Liver (tissue), 8 donors: ENCODE measurements at regions not wholly inside any gene's neighbourhood (a gene's known extent, or its start where the extent isn't known, plus 50 kb on each side); places are given as distances from the start of the nearest gene placed in this dataset.

Experiments used
- DNase-seq: peaks from one replicate; pipeline ENCODE4 v3.0.0-alpha.2; 2017; ENCODE audit warnings: low spot score
- H3K27ac ChIP-seq, 2 donors: one replicate each; pipeline ENCODE4 v1.7.0; 2013; ENCODE audit warnings: inconsistent platforms in 2 of 2, low read length in 2 of 2, control low read depth in 1 of 2, low read depth in 1 of 2, mild to moderate bottlenecking in 1 of 2
- H3K27me3 ChIP-seq, 4 donors: one replicate each; pipeline versions ENCODE4 v1.6.1 to v1.7.0; 2013; ENCODE audit warnings: low read length in 3 of 4, inconsistent platforms in 1 of 4, mild to moderate bottlenecking in 1 of 4, moderate library complexity in 1 of 4; ENCODE audit not compliant: control insufficient read depth in 4 of 4, insufficient read depth in 4 of 4
- H3K36me3 ChIP-seq, 4 donors: one replicate each; pipeline versions ENCODE4 v1.6.1 to v1.7.0; 2013; ENCODE audit warnings: low read length in 3 of 4, mild to moderate bottlenecking in 3 of 4, low read depth in 1 of 4, moderate library complexity in 1 of 4; ENCODE audit not compliant: control insufficient read depth in 4 of 4, insufficient read depth in 3 of 4
- H3K4me1 ChIP-seq, 4 donors: one replicate each; pipeline versions ENCODE4 v1.6.1 to v1.7.0; 2013; ENCODE audit warnings: low read length in 3 of 4, mild to moderate bottlenecking in 3 of 4, moderate library complexity in 1 of 4; ENCODE audit not compliant: control insufficient read depth in 4 of 4, insufficient read depth in 4 of 4
- H3K4me3 ChIP-seq, 3 donors: one replicate each; pipeline versions ENCODE4 v1.6.1 to v1.7.0; 2013; ENCODE audit warnings: low read length in 3 of 3, control low read depth in 1 of 3, low read depth in 1 of 3, mild to moderate bottlenecking in 1 of 3
- H3K9ac ChIP-seq, 2 donors: one replicate each; pipeline ENCODE4 v1.7.0; 2013; ENCODE audit warnings: low read length in 2 of 2, mild to moderate bottlenecking in 2 of 2, moderate library complexity in 2 of 2, control low read depth in 1 of 2, low read depth in 1 of 2
- H3K9me3 ChIP-seq, 4 donors: one replicate each; pipeline versions ENCODE4 v1.6.1 to v1.7.0; 2013; ENCODE audit warnings: low read length in 3 of 4; ENCODE audit not compliant: control insufficient read depth in 4 of 4
- ATF3 ChIP-seq: IDR thresholded peaks from 2 replicates; pipeline ENCODE4 v1.6.1; 2016; ENCODE audit warnings: antibody characterized with exemption
- CTCF ChIP-seq: fragments of 150-350 bp; IDR thresholded peaks from 2 replicates; pipeline ENCODE4 v1.5.1; 2017; ENCODE audit warnings: improper control_type of control experiment, low read depth, low read length; ENCODE audit not compliant: missing input control
- EGR1 ChIP-seq, 2 donors: IDR thresholded peaks; 2 replicates each; pipeline ENCODE4 v1.6.1; 2016 to 2018; ENCODE audit warnings: antibody characterized with exemption in 2 of 2, low read depth in 2 of 2
- FOXA1 ChIP-seq: IDR thresholded peaks from 2 replicates; pipeline ENCODE4 v1.6.1; 2016; ENCODE audit warnings: antibody characterized with exemption
- FOXA2 ChIP-seq: IDR thresholded peaks from 2 replicates; pipeline ENCODE4 v1.6.1; 2016; ENCODE audit warnings: antibody characterized with exemption
- GABPA ChIP-seq, 2 donors: IDR thresholded peaks in 1 of 2; conservative IDR thresholded peaks in 1 of 2; 2 replicates each; pipeline ENCODE4 v1.6.1; 2016; ENCODE audit warnings: antibody characterized with exemption in 2 of 2, mild to moderate bottlenecking in 1 of 2, moderate library complexity in 1 of 2
- HNF4A ChIP-seq, 2 donors: conservative IDR thresholded peaks; 2 replicates each; pipeline ENCODE4 v1.6.1; 2016; ENCODE audit warnings: antibody characterized with exemption in 2 of 2, mild to moderate bottlenecking in 2 of 2
- HNF4G ChIP-seq: IDR thresholded peaks from 2 replicates; pipeline ENCODE4 v1.6.1; 2016; ENCODE audit warnings: antibody characterized with exemption
- JUND ChIP-seq, 2 donors: IDR thresholded peaks; 2 replicates each; pipeline ENCODE4 v1.6.1; 2016; ENCODE audit warnings: antibody characterized with exemption in 2 of 2
- MAX ChIP-seq: IDR thresholded peaks from 2 replicates; pipeline ENCODE4 v1.6.1; 2016; ENCODE audit warnings: antibody characterized with exemption
- NR2F2 ChIP-seq: IDR thresholded peaks from 2 replicates; pipeline ENCODE4 v1.6.1; 2016; ENCODE audit warnings: antibody characterized with exemption
- RAD21 ChIP-seq, 2 donors: IDR thresholded peaks; 2 replicates each; pipeline ENCODE4 v1.6.1; 2016; ENCODE audit warnings: antibody characterized with exemption in 2 of 2, mild to moderate bottlenecking in 2 of 2
- REST ChIP-seq: IDR thresholded peaks from 2 replicates; pipeline ENCODE4 v1.6.1; 2016; ENCODE audit warnings: antibody characterized with exemption, mild to moderate bottlenecking
- RXRA ChIP-seq, 2 donors: IDR thresholded peaks; 2 replicates each; pipeline ENCODE4 v1.6.1; 2017 to 2018; ENCODE audit warnings: antibody characterized with exemption in 2 of 2, mild to moderate bottlenecking in 1 of 2
- SP1 ChIP-seq: IDR thresholded peaks from 2 replicates; pipeline ENCODE4 v1.6.1; 2018; ENCODE audit warnings: antibody characterized with exemption, mild to moderate bottlenecking
- TAF1 ChIP-seq: conservative IDR thresholded peaks from 2 replicates; pipeline ENCODE4 v1.6.1; 2016; ENCODE audit warnings: antibody characterized with exemption, mild to moderate bottlenecking
- YY1 ChIP-seq: IDR thresholded peaks from 2 replicates; pipeline ENCODE4 v1.6.1; 2016; ENCODE audit warnings: antibody characterized with exemption, mild to moderate bottlenecking
- ZBTB33 ChIP-seq: IDR thresholded peaks from 2 replicates; pipeline ENCODE4 v1.6.1; 2016; ENCODE audit warnings: antibody characterized with exemption
- WGBS: extraction: QIAGEN DNeasy Blood & Tissue Kit; methylation state at CpG from one replicate; pipeline ENCODE4 v1.1.7; 2013; 5-methylcytosine and 5-hydroxymethylcytosine counted together
- donor health status: healthy.
- donor health status: healthy.
- donor health status: healthy.
- donor health status: healthy.
- donor health status: healthy.

GRCh38 chrX:8297766-8298165 lies 126.7 kb upstream of the VCX2 start:
- H3K4me3 ChIP-seq, result no peak overlapping the region
- TF ChIP-seq RXRA (IDR thresholded peaks at IDR 0.05) (no peak), SP1 (no peak), MAX (no peak), TAF1 (no peak), JUND (IDR thresholded peaks at IDR 0.05) (no peak), HNF4G (no peak), CTCF (no peak), REST (no peak), NR2F2 (no peak), FOXA1 (no peak), YY1 (no peak), GABPA (IDR thresholded peaks at IDR 0.05 in 1 of 2, conservative IDR thresholded peaks at IDR 0.05 in 1 of 2) (no peak), HNF4A (conservative IDR thresholded peaks at IDR 0.05) (no peak)
- WGBS, result 91% methylated on average over 3 of the region's 3 CpGs
- no peaks in the 10 kb centered on the region for H3K4me1 ChIP-seq
- no peaks in the 10 kb centered on the region for H3K27me3 ChIP-seq
- no peaks in the 10 kb centered on the region for H3K36me3 ChIP-seq
- no peaks in the 10 kb centered on the region for H3K9me3 ChIP-seq
- H3K27ac ChIP-seq, result no peak overlapping the region
- no peak overlapping the region for H3K9ac ChIP-seq
- no peak for DNase-seq

GRCh38 chrX:8304668-8305067 lies 133.6 kb upstream of the VCX2 start:
- no peak for TF ChIP-seq YY1
- no peak for TF ChIP-seq TAF1
- no peak for TF ChIP-seq FOXA2
- no peak for TF ChIP-seq CTCF
- no peak for TF ChIP-seq REST
- TF ChIP-seq RAD21 (IDR thresholded peaks at IDR 0.05), result no peak
- no peak for TF ChIP-seq MAX
- no peak for TF ChIP-seq EGR1 (IDR thresholded peaks at IDR 0.05; ENCODE audit: low read depth in 2 of 2)
- no peak for TF ChIP-seq GABPA (IDR thresholded peaks at IDR 0.05 in 1 of 2, conservative IDR thresholded peaks at IDR 0.05 in 1 of 2)
- TF ChIP-seq NR2F2, result no peak
- no peak for TF ChIP-seq RXRA (IDR thresholded peaks at IDR 0.05)
- TF ChIP-seq HNF4G, result no peak
- no peak for TF ChIP-seq ATF3
- TF ChIP-seq HNF4A (conservative IDR thresholded peaks at IDR 0.05), result no peak
- TF ChIP-seq SP1, result no peak
- TF ChIP-seq ZBTB33, result no peak
- TF ChIP-seq FOXA1, result no peak
- TF ChIP-seq JUND (IDR thresholded peaks at IDR 0.05), result no peak
- H3K27ac ChIP-seq, result no peak overlapping the region
- H3K36me3 ChIP-seq, result no peaks in the 10 kb centered on the region
- H3K9ac ChIP-seq, result no peak overlapping the region
- no peak overlapping the region for H3K4me3 ChIP-seq
- WGBS, result 97% methylated on average over 4 of the region's 4 CpGs
- DNase-seq, result no peak
- no peaks in the 10 kb centered on the region for H3K4me1 ChIP-seq
- H3K27me3 ChIP-seq, result no peaks in the 10 kb centered on the region
- no peaks in the 10 kb centered on the region for H3K9me3 ChIP-seq
